ENCODE measurements at regions not wholly inside any gene's neighbourhood (a gene's known extent, or its start where the extent isn't known, plus 50 kb on each side); places are given as distances from the start of the nearest gene placed in this dataset.

DNA sequence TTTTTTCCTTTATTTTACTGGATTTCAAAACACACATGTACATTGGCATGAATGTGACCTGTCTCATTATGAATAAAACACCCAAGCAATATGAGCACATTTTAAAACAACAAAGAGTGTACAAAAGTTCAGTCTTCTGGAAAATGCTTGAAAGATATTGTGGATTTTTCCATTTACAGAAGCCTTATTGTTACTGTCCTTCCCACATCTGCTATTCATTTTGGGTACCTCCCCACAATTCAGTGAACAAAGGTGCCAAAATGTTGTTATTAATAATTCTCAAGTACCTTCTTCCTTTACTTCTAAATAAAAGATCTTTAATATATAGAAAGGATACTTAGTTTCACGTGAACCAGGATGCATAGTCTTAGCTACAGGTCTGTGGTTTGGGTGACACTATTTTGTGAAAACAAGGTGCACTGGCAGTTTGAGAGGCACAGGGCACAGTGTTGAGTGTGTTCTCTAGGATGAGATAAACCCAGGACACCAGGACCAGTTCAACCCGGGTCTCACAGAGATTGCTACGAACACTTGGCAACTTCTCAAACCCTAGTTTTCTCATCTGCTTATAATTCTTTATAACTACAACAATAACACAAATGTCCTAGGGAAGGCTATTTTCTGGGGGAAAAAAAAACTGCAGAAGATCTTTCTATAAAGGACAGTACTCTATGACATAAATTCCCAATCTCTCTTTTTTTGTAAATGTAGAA, 84.5 kb upstream of the GALNT5 start:
- no peaks in the 10 kb centered on the region for H3K36me3 ChIP-seq (ENCODE audit: control insufficient read depth, insufficient read depth, low read length)
- no peaks in the 10 kb centered on the region for H3K9me3 ChIP-seq (ENCODE audit: control insufficient read depth, insufficient read depth, low read depth, low read length)
- peak overlapping the region; percentile 89 for H3K27ac ChIP-seq (ENCODE audit: insufficient read depth, low read length)
- no peak overlapping the region for H2AFZ ChIP-seq (ENCODE audit: low read length)
- H3K4me2 ChIP-seq (ENCODE audit: extremely low read depth, insufficient read depth, low read length): peak overlapping the region; percentile 33
- peak; percentile 34 to 76 for DNase-seq (ENCODE audit: low read depth in 2 of 2)
- H3K4me1 ChIP-seq (ENCODE audit: control insufficient read depth, extremely low read depth, insufficient read depth, low read length): peaks cover 12% of the 10 kb centered on the region
- H4K20me1 ChIP-seq (ENCODE audit: control insufficient read depth, extremely low read depth, insufficient read depth, low read length): no peaks in the 10 kb centered on the region
- H3K79me2 ChIP-seq (ENCODE audit: control insufficient read depth, insufficient read depth, low read length): no peaks in the 10 kb centered on the region
- no peak overlapping the region for H3K9ac ChIP-seq (ENCODE audit: insufficient read depth, low read length)
- no peaks in the 10 kb centered on the region for H3K27me3 ChIP-seq (ENCODE audit: control insufficient read depth, insufficient read depth, low read length)
- no peak overlapping the region for H3K4me3 ChIP-seq (replicated peaks in 1 of 4; ENCODE audit: control extremely low read depth in 1 of 4, insufficient read depth in 1 of 4, low read depth in 3 of 4, low read length in 4 of 4)
- TF ChIP-seq EZH2 (IDR thresholded peaks at IDR 0.05; ENCODE audit: low read length, missing control alignments): no peak
- no peak for TF ChIP-seq CTCF (conservative IDR thresholded peaks at IDR 0.05 in 1 of 2, IDR thresholded peaks at IDR 0.05 in 1 of 2; ENCODE audit: low read depth in 1 of 2, low read length in 2 of 2)

DNA sequence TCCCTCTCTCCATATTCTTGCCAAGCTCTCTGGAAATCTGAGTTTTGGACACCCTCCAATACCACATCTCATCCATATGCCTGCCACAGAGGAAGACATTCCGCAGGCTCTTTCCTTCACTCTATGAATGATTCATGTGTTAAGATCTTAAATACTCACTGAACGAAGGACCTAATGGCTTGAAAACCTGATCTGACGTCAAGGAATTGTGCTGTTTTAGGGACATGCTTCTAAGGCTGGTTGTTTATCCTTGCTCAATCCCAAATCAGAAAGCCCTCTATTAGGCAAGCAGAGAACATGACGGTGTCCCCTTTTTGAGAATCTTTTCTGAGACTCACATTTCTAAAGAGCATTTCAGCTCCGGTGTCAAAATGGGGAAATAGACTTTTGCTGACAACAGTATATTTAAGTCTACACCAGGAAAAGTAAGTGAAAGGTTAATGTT, 83.7 kb upstream of the GALNT5 start:
- no peaks in the 10 kb centered on the region for H3K9me3 ChIP-seq (ENCODE audit: control insufficient read depth, insufficient read depth, low read depth, low read length)
- H4K20me1 ChIP-seq (ENCODE audit: control insufficient read depth, extremely low read depth, insufficient read depth, low read length): no peaks in the 10 kb centered on the region
- DNase-seq (ENCODE audit: low read depth in 2 of 2): peak; percentile 100
- H3K4me2 ChIP-seq (ENCODE audit: extremely low read depth, insufficient read depth, low read length): peak overlapping the region; percentile 73
- peaks cover 12% of the 10 kb centered on the region for H3K4me1 ChIP-seq (ENCODE audit: control insufficient read depth, extremely low read depth, insufficient read depth, low read length)
- H3K36me3 ChIP-seq (ENCODE audit: control insufficient read depth, insufficient read depth, low read length): no peaks in the 10 kb centered on the region
- peak overlapping the region; percentile 50 for H3K9ac ChIP-seq (ENCODE audit: insufficient read depth, low read length)
- H3K27me3 ChIP-seq (ENCODE audit: control insufficient read depth, insufficient read depth, low read length): no peaks in the 10 kb centered on the region
- no peaks in the 10 kb centered on the region for H3K79me2 ChIP-seq (ENCODE audit: control insufficient read depth, insufficient read depth, low read length)
- no peak overlapping the region for H2AFZ ChIP-seq (ENCODE audit: low read length)
- peak overlapping the region; percentile 89 for H3K27ac ChIP-seq (ENCODE audit: insufficient read depth, low read length)
- H3K4me3 ChIP-seq (replicated peaks in 1 of 4; ENCODE audit: control extremely low read depth in 1 of 4, insufficient read depth in 1 of 4, low read depth in 3 of 4, low read length in 4 of 4): peak overlapping the region in 2 of 4 experiments; percentile 19 to 29
- no peak for TF ChIP-seq CTCF (conservative IDR thresholded peaks at IDR 0.05 in 1 of 2, IDR thresholded peaks at IDR 0.05 in 1 of 2; ENCODE audit: low read depth in 1 of 2, low read length in 2 of 2)
- TF ChIP-seq EZH2 (IDR thresholded peaks at IDR 0.05; ENCODE audit: low read length, missing control alignments): no peak

GRCh38 chr2:157174321-157174720, 83.2 kb upstream of the GALNT5 start:
- Histone ChIP-seq H3K4me2 (ENCODE audit: extremely low read depth, insufficient read depth, low read length) (peak overlapping the region; percentile 73), H3K4me1 (ENCODE audit: control insufficient read depth, extremely low read depth, insufficient read depth, low read length) (peaks cover 12% of the 10 kb centered on the region), H3K27me3 (ENCODE audit: control insufficient read depth, insufficient read depth, low read length) (no peaks in the 10 kb centered on the region), H3K9me3 (ENCODE audit: control insufficient read depth, insufficient read depth, low read depth, low read length) (no peaks in the 10 kb centered on the region), H3K4me3 (replicated peaks in 1 of 4; ENCODE audit: control extremely low read depth in 1 of 4, insufficient read depth in 1 of 4, low read depth in 3 of 4, low read length in 4 of 4) (peak overlapping the region in 2 of 4 experiments; percentile 19 to 29), H2AFZ (ENCODE audit: low read length) (no peak overlapping the region), H4K20me1 (ENCODE audit: control insufficient read depth, extremely low read depth, insufficient read depth, low read length) (no peaks in the 10 kb centered on the region), H3K9ac (ENCODE audit: insufficient read depth, low read length) (peak overlapping the region; percentile 50), H3K36me3 (ENCODE audit: control insufficient read depth, insufficient read depth, low read length) (no peaks in the 10 kb centered on the region), H3K79me2 (ENCODE audit: control insufficient read depth, insufficient read depth, low read length) (no peaks in the 10 kb centered on the region), H3K27ac (ENCODE audit: insufficient read depth, low read length) (peak overlapping the region; percentile 89)
- peak in 1 of 2 donors; percentile 79 for DNase-seq (ENCODE audit: low read depth in 2 of 2)
- no peak for TF ChIP-seq EZH2 (IDR thresholded peaks at IDR 0.05; ENCODE audit: low read length, missing control alignments)
- no peak for TF ChIP-seq CTCF (conservative IDR thresholded peaks at IDR 0.05 in 1 of 2, IDR thresholded peaks at IDR 0.05 in 1 of 2; ENCODE audit: low read depth in 1 of 2, low read length in 2 of 2)

Data from fibroblast of lung (primary cell).